ENCODE measurements at regions not wholly inside any gene's neighbourhood (a gene's known extent, or its start where the extent isn't known, plus 50 kb on each side); places are given as distances from the start of the nearest gene placed in this dataset.

DNA sequence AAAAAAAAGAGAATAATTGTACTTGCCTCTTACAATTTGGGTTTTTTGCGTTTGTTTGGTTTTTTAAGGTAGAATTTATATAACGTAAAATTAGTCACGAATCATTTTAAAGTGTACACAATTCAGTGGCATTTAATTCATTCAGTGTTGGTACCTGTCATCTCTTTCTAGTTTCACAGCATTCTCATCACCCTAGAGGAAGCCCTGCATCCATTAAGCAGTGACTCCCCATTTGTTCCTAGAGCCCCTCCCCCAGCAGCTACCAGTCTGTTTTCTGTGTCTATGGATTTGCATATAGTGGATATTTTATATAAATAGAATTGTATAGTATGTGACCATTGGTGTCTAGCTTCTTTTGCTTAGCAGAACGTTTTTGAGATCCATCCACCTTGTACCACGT, 233.2 kb upstream of the FMN2 start:
- Histone ChIP-seq H3K4me1 (ENCODE audit: control insufficient read depth, insufficient read depth, low read length) (no peaks in the 10 kb centered on the region), H2AK9ac (replicated peaks; ENCODE audit: low read depth, low read length, poor library complexity) (no peak overlapping the region), H3K4me3 (ENCODE audit: insufficient read depth, low read depth, low read length) (no peak overlapping the region), H3K27me3 (ENCODE audit: control insufficient read depth, insufficient read depth, low read length) (no peaks in the 10 kb centered on the region), H2AFZ (replicated peaks; ENCODE audit: low read length, poor library complexity) (no peak overlapping the region), H3K79me1 (ENCODE audit: low read depth in 1 of 2, low read length in 2 of 2) (no peaks in the 10 kb centered on the region), H3K9ac (ENCODE audit: low read depth, low read length) (no peak overlapping the region), H4K5ac (ENCODE audit: low read depth, low read length) (no peak overlapping the region), H3K9me3 (ENCODE audit: control insufficient read depth, insufficient read depth, low read length) (no peaks in the 10 kb centered on the region), H2BK120ac (ENCODE audit: low read depth, low read length) (no peak overlapping the region), H3K27ac (ENCODE audit: insufficient read depth, low read length) (no peak overlapping the region), H2BK20ac (ENCODE audit: low read depth, low read length) (no peak overlapping the region), H3K56ac (ENCODE audit: extremely low read depth, insufficient read depth, low read length) (no peak overlapping the region), H3K18ac (ENCODE audit: low read depth, low read length) (no peak overlapping the region), H2AK5ac (ENCODE audit: low read depth, low read length) (no peak overlapping the region), H4K20me1 (ENCODE audit: insufficient read depth, low read length) (no peaks in the 10 kb centered on the region), H2BK5ac (ENCODE audit: low read depth, low read length, poor library complexity, severe bottlenecking) (no peak overlapping the region), H3K36me3 (ENCODE audit: control insufficient read depth, insufficient read depth, low read length) (no peaks in the 10 kb centered on the region), H2BK15ac (ENCODE audit: low read depth, low read length) (no peak overlapping the region), H3K9me1 (ENCODE audit: insufficient read depth, low read length) (no peaks in the 10 kb centered on the region), H3K14ac (replicated peaks; ENCODE audit: low read depth, low read length) (no peak overlapping the region), H3K4me2 (ENCODE audit: low read depth, low read length) (no peak overlapping the region), H3K23ac (ENCODE audit: low read depth, low read length) (no peak overlapping the region), H3K4ac (ENCODE audit: low read depth, low read length) (no peak overlapping the region), H4K8ac (ENCODE audit: low read depth in 2 of 2, low read length in 2 of 2) (no peak overlapping the region), H4K91ac (ENCODE audit: insufficient read depth, low read depth, low read length) (no peak overlapping the region)
- DNase-seq, result no peak
- dilution Hi-C loops (cut with HindIII; ENCODE audit: low sequenced_read_pairs, unreplicated experiment) (no loop called here), in situ Hi-C loops (cut with MboI; ENCODE audit: low sequenced_read_pairs) (no loop called here), intact Hi-C loops (cut with micrococcal nuclease) (no loop called here)
- ChIA-PET CTCF (no interaction called here), POLR2A (ENCODE audit: unreplicated experiment) (no interaction called here)
- TF ChIP-seq RAD21 (IDR thresholded peaks at IDR 0.05; ENCODE audit: low read length) (no peak), RFX5 (IDR thresholded peaks at IDR 0.05; ENCODE audit: low read depth, low read length) (no peak), RCOR1 (IDR thresholded peaks at IDR 0.05; ENCODE audit: insufficient replicate concordance, low read length) (no peak), MAZ (IDR thresholded peaks at IDR 0.05; ENCODE audit: borderline replicate concordance, low read depth, low read length) (no peak), SMC3 (IDR thresholded peaks at IDR 0.05; ENCODE audit: low read depth, low read length) (no peak), NFE2L2 (IDR thresholded peaks at IDR 0.05; ENCODE audit: low read depth, low read length) (no peak), MAFK (IDR thresholded peaks at IDR 0.05; ENCODE audit: low read depth, low read length) (no peak), POLR2A (IDR thresholded peaks at IDR 0.05; ENCODE audit: low read depth, low read length) (no peak), MXI1 (IDR thresholded peaks at IDR 0.05; ENCODE audit: borderline replicate concordance, low read depth, low read length) (no peak), FOS (IDR thresholded peaks at IDR 0.05; ENCODE audit: low read depth, low read length) (no peak), BHLHE40 (IDR thresholded peaks at IDR 0.05; ENCODE audit: low read depth, low read length) (no peak)
- TF ChIP-seq, protein P1, sequence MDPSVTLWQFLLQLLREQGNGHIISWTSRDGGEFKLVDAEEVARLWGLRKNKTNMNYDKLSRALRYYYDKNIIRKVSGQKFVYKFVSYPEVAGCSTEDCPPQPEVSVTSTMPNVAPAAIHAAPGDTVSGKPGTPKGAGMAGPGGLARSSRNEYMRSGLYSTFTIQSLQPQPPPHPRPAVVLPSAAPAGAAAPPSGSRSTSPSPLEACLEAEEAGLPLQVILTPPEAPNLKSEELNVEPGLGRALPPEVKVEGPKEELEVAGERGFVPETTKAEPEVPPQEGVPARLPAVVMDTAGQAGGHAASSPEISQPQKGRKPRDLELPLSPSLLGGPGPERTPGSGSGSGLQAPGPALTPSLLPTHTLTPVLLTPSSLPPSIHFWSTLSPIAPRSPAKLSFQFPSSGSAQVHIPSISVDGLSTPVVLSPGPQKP (IDR thresholded peaks at IDR 0.05; ENCODE audit: borderline replicate concordance, low read depth, low read length), result no peak
- TF ChIP-seq, protein P2, sequence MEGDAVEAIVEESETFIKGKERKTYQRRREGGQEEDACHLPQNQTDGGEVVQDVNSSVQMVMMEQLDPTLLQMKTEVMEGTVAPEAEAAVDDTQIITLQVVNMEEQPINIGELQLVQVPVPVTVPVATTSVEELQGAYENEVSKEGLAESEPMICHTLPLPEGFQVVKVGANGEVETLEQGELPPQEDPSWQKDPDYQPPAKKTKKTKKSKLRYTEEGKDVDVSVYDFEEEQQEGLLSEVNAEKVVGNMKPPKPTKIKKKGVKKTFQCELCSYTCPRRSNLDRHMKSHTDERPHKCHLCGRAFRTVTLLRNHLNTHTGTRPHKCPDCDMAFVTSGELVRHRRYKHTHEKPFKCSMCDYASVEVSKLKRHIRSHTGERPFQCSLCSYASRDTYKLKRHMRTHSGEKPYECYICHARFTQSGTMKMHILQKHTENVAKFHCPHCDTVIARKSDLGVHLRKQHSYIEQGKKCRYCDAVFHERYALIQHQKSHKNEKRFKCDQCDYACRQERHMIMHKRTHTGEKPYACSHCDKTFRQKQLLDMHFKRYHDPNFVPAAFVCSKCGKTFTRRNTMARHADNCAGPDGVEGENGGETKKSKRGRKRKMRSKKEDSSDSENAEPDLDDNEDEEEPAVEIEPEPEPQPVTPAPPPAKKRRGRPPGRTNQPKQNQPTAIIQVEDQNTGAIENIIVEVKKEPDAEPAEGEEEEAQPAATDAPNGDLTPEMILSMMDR (conservative IDR thresholded peaks at IDR 0.05; ENCODE audit: low read depth, low read length), result no peak
- TF ChIP-seq, protein P3, sequence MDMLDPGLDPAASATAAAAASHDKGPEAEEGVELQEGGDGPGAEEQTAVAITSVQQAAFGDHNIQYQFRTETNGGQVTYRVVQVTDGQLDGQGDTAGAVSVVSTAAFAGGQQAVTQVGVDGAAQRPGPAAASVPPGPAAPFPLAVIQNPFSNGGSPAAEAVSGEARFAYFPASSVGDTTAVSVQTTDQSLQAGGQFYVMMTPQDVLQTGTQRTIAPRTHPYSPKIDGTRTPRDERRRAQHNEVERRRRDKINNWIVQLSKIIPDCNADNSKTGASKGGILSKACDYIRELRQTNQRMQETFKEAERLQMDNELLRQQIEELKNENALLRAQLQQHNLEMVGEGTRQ (IDR thresholded peaks at IDR 0.05; ENCODE audit: low read depth, low read length), result no peak
- BruUV-seq (replicated peaks), result no TSS peak
- no peak for ATAC-seq (ENCODE audit: low read depth)
- WGBS, 2 experiments (ENCODE audit: extremely low coverage in 2 of 2, insufficient read length in 1 of 2), result 100% methylated on average over 1 of the region's 5 CpGs; no CpG with 5 or more reads in 1 of the 2 experiments

All from IMR-90 (cell line).